Sigmoid colon (tissue), 6 donors: ENCODE measurements at regions not wholly inside any gene's neighbourhood (a gene's known extent, or its start where the extent isn't known, plus 50 kb on each side); places are given as distances from the start of the nearest gene placed in this dataset.

Experiments
- DNase-seq: peaks from one replicate; pipeline ENCODE4 v3.0.0-alpha.2; 2019
- H3K27ac ChIP-seq, 4 donors: fragments of 200-600 bp; sonication (generic); one replicate each; pipeline ENCODE4 v1.5.1; 2016 to 2019; ENCODE audit warnings: mild to moderate bottlenecking in 1 of 4
- H3K27me3 ChIP-seq, 3 donors: fragments of 200-600 bp; sonication (generic); one replicate each; pipeline ENCODE4 v1.5.1; 2019; ENCODE audit warnings: mild to moderate bottlenecking in 1 of 3
- H3K36me3 ChIP-seq, 4 donors: fragments of 200-600 bp; sonication (generic); one replicate each; pipeline ENCODE4 v1.5.1; 2016 to 2019
- H3K4me1 ChIP-seq, 4 donors: fragments of 200-600 bp; sonication (generic); one replicate each; pipeline ENCODE4 v1.5.1; 2017 to 2019
- H3K4me3 ChIP-seq, 4 donors: fragments of 200-600 bp; sonication (generic); one replicate each; pipeline ENCODE4 v1.5.1; 2017 to 2019; ENCODE audit warnings: mild to moderate bottlenecking in 2 of 4, moderate library complexity in 1 of 4
- H3K9me3 ChIP-seq, 4 donors: fragments of 200-600 bp in 3 of 4; sonication (generic) in 3 of 4; one replicate each; pipeline versions ENCODE4 v1.5.1 to v1.6.1; 2013 to 2019
- EP300 ChIP-seq, 4 donors: sonication (generic); formaldehyde crosslinking; IDR thresholded peaks; one replicate each; pipeline ENCODE4 v1.6.1; 2017; ENCODE audit warnings: antibody characterized with exemption in 4 of 4
- POLR2A ChIP-seq, 2 donors: fragments of 450-650 bp; IDR thresholded peaks; one replicate each; pipeline ENCODE4 v1.6.1; 2016; ENCODE audit warnings: antibody characterized with exemption in 2 of 2, mild to moderate bottlenecking in 2 of 2, moderate library complexity in 2 of 2
- POLR2AphosphoS5 ChIP-seq, 4 donors: sonication (generic); formaldehyde crosslinking; IDR thresholded peaks; one replicate each; pipeline ENCODE4 v1.6.1; 2017; ENCODE audit warnings: antibody characterized with exemption in 4 of 4
- WGBS, 2 donors: extraction: QIAGEN DNeasy Blood & Tissue Kit; methylation state at CpG; one replicate each; pipeline ENCODE4 v1.1.7; 2013; 5-methylcytosine and 5-hydroxymethylcytosine counted together
- intact Hi-C: fragments of 100-400 bp; cut with DNase I; formaldehyde crosslinking; loops from one replicate; pipeline ENCODE4 v1.15.1; 2023
- TF ChIP-seq, protein P1 (sequence below), 4 experiments: fragments of 450-650 bp in 3 of 4; fragments of 200-600 bp in 1 of 4; IDR thresholded peaks; one replicate each; pipeline ENCODE4 v1.5.1; 2016 to 2019; ENCODE audit warnings: antibody characterized with exemption in 4 of 4, mild to moderate bottlenecking in 3 of 4, moderate library complexity in 2 of 4
- donor health status: healthy with polysubstance abuse.
- donor health status: healthy.

DNA sequence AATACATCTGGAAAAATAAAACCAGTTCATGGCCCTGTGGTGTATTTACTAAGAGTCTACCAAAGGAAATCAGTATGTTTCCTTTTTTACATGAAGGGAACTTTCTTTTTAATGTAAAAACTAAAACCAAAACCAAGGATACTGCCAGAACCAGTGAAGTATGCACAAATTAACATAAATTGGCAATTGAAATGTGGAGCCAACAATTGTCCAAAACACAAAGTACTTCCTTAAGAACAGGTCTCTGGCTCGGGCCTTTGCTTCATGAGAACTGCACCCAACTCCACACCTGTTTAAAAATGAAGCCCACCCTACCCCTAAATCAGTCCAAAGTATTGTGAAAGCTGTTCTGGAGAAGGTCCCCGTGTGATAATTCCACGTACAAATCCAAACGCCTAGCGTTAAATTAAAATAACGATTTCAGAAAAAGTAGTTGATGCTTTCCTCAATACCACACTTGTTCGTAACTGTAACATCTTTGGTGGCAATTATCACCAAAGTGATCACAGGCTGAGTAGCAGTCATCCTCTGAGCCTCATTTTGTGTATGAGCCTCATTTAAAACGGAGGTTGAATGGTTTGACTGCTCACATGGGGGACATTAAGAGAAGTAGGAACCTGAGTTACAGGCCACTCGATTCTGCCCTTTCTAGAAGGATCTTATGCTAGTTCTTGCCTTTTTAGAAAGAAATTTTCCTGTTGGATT, 93.0 kb downstream of the GEMIN8 start:
- no peak for TF ChIP-seq POLR2A (IDR thresholded peaks at IDR 0.05)
- TF ChIP-seq, protein P1, sequence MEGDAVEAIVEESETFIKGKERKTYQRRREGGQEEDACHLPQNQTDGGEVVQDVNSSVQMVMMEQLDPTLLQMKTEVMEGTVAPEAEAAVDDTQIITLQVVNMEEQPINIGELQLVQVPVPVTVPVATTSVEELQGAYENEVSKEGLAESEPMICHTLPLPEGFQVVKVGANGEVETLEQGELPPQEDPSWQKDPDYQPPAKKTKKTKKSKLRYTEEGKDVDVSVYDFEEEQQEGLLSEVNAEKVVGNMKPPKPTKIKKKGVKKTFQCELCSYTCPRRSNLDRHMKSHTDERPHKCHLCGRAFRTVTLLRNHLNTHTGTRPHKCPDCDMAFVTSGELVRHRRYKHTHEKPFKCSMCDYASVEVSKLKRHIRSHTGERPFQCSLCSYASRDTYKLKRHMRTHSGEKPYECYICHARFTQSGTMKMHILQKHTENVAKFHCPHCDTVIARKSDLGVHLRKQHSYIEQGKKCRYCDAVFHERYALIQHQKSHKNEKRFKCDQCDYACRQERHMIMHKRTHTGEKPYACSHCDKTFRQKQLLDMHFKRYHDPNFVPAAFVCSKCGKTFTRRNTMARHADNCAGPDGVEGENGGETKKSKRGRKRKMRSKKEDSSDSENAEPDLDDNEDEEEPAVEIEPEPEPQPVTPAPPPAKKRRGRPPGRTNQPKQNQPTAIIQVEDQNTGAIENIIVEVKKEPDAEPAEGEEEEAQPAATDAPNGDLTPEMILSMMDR (IDR thresholded peaks at IDR 0.05) = no peak
- no peak for TF ChIP-seq POLR2AphosphoS5 (IDR thresholded peaks at IDR 0.05)
- Histone ChIP-seq H3K27ac (peak overlapping the region in 1 of 4 donors; percentile 4), H3K27me3 (peaks cover 10 to 20% (median 13%) of the 10 kb centered on the region in 3 donors), H3K4me1 (peaks cover 0 to 17% (median 2%) of the 10 kb centered on the region in 4 donors), H3K9me3 (no peaks in the 10 kb centered on the region), H3K4me3 (peak overlapping the region in 1 of 4 donors; percentile 54), H3K36me3 (no peaks in the 10 kb centered on the region)
- no peak for DNase-seq
- WGBS, 2 donors = 83 to 95% methylated on average over 9 of the region's 9 CpGs
- intact Hi-C loops = loop anchor here (5.0 kb wide), 1 partner anchor 91 kb away; the partner anchor contains the start of gene GEMIN8

DNA sequence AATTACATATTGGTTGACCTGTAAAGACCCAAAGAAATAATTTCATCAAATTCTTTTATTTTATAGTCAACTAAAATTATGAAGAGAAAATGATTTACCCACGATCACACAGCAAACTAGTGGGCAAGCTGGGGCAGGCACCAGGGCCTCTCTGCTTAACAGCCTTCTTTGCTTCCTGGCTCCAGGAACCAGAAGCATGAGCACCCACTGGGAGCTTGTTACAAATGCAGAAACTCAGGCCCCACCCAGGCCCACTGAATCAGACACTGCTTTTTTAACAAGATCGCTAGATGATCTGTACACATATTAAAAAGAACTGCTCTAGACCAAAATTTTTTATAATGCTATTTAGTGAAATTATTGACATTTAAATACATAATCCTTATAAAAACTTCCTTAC, 95.0 kb downstream of the GEMIN8 start:
- WGBS, 2 donors = 93 to 97% methylated on average over 2 of the region's 2 CpGs
- TF ChIP-seq, protein P1 (IDR thresholded peaks at IDR 0.05) = no peak
- TF ChIP-seq POLR2AphosphoS5 (IDR thresholded peaks at IDR 0.05) (no peak), EP300 (IDR thresholded peaks at IDR 0.05) (no peak), POLR2A (IDR thresholded peaks at IDR 0.05) (no peak)
- H3K9me3 ChIP-seq = no peaks in the 10 kb centered on the region
- no peak overlapping the region for H3K27ac ChIP-seq
- H3K4me1 ChIP-seq = peaks cover 0 to 17% (median 2%) of the 10 kb centered on the region in 4 donors
- peaks cover 10 to 17% (median 13%) of the 10 kb centered on the region in 3 donors for H3K27me3 ChIP-seq
- no peak for DNase-seq
- H3K4me3 ChIP-seq = no peak overlapping the region
- intact Hi-C loops = loop anchor here (5.0 kb wide), 1 partner anchor 93 kb away; the partner anchor contains the start of gene GEMIN8
- no peaks in the 10 kb centered on the region for H3K36me3 ChIP-seq

DNA sequence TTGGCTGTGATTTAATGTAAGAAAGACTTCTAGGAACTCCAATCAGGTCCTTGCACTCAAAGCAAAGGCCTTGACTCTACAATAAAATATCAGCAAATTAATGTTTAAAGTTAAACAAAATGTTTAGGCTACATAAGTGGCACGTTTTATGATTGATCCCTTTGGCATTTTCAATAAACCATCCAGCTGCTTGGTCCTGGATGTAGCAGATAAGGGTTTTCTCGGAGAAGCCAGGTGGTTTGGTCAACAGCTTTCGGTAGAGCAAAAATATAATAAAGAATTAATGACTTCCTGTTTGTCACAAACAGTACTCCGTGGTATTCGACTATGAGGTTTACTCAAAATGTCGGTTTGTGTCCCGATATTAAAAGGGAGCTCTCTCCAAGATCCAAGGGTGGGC, 95.8 kb downstream of the GEMIN8 start:
- Histone ChIP-seq H3K4me1 (peaks cover 0 to 16% (median 2%) of the 10 kb centered on the region in 4 donors), H3K9me3 (no peaks in the 10 kb centered on the region), H3K4me3 (no peak overlapping the region), H3K27me3 (peaks cover 10 to 14% (median 12%) of the 10 kb centered on the region in 3 donors), H3K36me3 (no peaks in the 10 kb centered on the region), H3K27ac (no peak overlapping the region)
- TF ChIP-seq POLR2AphosphoS5 (IDR thresholded peaks at IDR 0.05) = no peak
- TF ChIP-seq, protein P1 (IDR thresholded peaks at IDR 0.05) = no peak
- no peak for TF ChIP-seq POLR2A (IDR thresholded peaks at IDR 0.05)
- WGBS, 2 donors = 76 to 79% methylated on average over 7 of the region's 7 CpGs
- intact Hi-C loops = no loop called here
- no peak for DNase-seq

DNA sequence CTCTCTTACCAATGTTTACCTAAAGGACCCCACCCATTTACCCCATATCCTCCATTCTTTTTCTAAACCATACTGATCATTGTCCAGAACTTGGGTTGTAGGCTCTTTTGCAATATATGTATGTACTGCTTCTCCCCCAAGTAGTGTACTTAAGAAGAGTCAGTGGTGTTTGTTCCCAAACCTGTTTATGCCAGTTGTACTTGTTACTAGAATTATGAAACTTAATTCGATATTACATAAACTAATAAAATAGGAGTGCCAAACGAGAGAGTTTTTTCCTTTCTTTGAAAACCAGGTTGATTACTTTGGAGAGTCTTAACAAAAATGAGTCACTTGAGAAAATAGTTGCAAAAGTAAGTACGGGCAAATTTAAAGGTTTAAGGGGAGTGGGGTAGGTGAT, 96.3 kb downstream of the GEMIN8 start:
- Histone ChIP-seq H3K4me1 (peaks cover 0 to 11% (median 2%) of the 10 kb centered on the region in 4 donors), H3K27me3 (peaks cover 5 to 9% (median 9%) of the 10 kb centered on the region in 3 donors), H3K4me3 (no peak overlapping the region), H3K27ac (no peak overlapping the region), H3K9me3 (no peaks in the 10 kb centered on the region), H3K36me3 (no peaks in the 10 kb centered on the region)
- DNase-seq = no peak
- 83 to 91% methylated on average over 3 of the region's 3 CpGs for WGBS, 2 donors
- TF ChIP-seq EP300 (IDR thresholded peaks at IDR 0.05) (no peak), POLR2AphosphoS5 (IDR thresholded peaks at IDR 0.05) (no peak), POLR2A (IDR thresholded peaks at IDR 0.05) (no peak)
- TF ChIP-seq, protein P1 (IDR thresholded peaks at IDR 0.05) = no peak
- intact Hi-C loops = no loop called here
